H9 (cell line): ENCODE measurements at regions not wholly inside any gene's neighbourhood (a gene's known extent, or its start where the extent isn't known, plus 50 kb on each side); places are given as distances from the start of the nearest gene placed in this dataset.

ENCODE experiments used
- DNase-seq: peaks from one replicate; pipeline ENCODE4 v3.0.0-alpha.2; 2017
- H2AFZ ChIP-seq: one replicate; pipeline ENCODE4 v1.6.1; 2013; ENCODE audit warnings: mild to moderate bottlenecking, low read length, control low read depth, moderate library complexity
- H2AK5ac ChIP-seq: 2 replicates; pipeline ENCODE4 v1.6.1; 2013; ENCODE audit warnings: low read length, control low read depth, mixed read lengths; ENCODE audit not compliant: insufficient read length
- H2BK120ac ChIP-seq: one replicate; pipeline ENCODE4 v1.6.1; 2013; ENCODE audit warnings: low read depth, mild to moderate bottlenecking, low read length, control low read depth, inconsistent platforms; ENCODE audit not compliant: poor library complexity, severe bottlenecking
- H2BK12ac ChIP-seq: 2 replicates; pipeline ENCODE4 v1.6.1; 2013; ENCODE audit warnings: low read length, control low read depth, mixed read lengths, low read depth; ENCODE audit not compliant: insufficient read length
- H2BK15ac ChIP-seq: 2 replicates; pipeline ENCODE4 v1.6.1; 2013; ENCODE audit warnings: low read depth, low read length, control low read depth
- H2BK20ac ChIP-seq: one replicate; pipeline ENCODE4 v1.6.1; 2013; ENCODE audit warnings: low read depth, mild to moderate bottlenecking, low read length, control low read depth, inconsistent platforms; ENCODE audit not compliant: poor library complexity, severe bottlenecking
- H2BK5ac ChIP-seq: 2 replicates; pipeline ENCODE4 v1.6.1; 2013; ENCODE audit warnings: low read length, control low read depth, mixed read lengths; ENCODE audit not compliant: insufficient read length
- H3K14ac ChIP-seq: 2 replicates; pipeline ENCODE4 v1.6.1; 2013; ENCODE audit warnings: low read length, control low read depth; ENCODE audit not compliant: insufficient read depth
- H3K18ac ChIP-seq: 2 replicates; pipeline ENCODE4 v1.6.1; 2013; ENCODE audit warnings: low read depth, mild to moderate bottlenecking, mixed read lengths, low read length, control low read depth; ENCODE audit not compliant: insufficient read length
- H3K23ac ChIP-seq: 2 replicates; pipeline ENCODE4 v1.6.1; 2013; ENCODE audit warnings: low read length, control low read depth, mixed read lengths, low read depth; ENCODE audit not compliant: insufficient read length
- H3K23me2 ChIP-seq: 2 replicates; pipeline ENCODE4 v1.6.1; 2013; ENCODE audit warnings: low read depth, mild to moderate bottlenecking, mixed read lengths, low read length, control low read depth; ENCODE audit not compliant: insufficient read length, poor library complexity, severe bottlenecking
- H3K27ac ChIP-seq: 2 replicates; pipeline ENCODE4 v1.5.1; 2013; ENCODE audit warnings: low read length, control low read depth, mixed read lengths, low read depth; ENCODE audit not compliant: insufficient read length
- H3K27me3 ChIP-seq: 2 replicates; pipeline ENCODE4 v1.6.1; 2013; ENCODE audit warnings: low read length, control low read depth, inconsistent platforms; ENCODE audit not compliant: insufficient read depth
- H3K4ac ChIP-seq: 2 replicates; pipeline ENCODE4 v1.6.1; 2013; ENCODE audit warnings: low read depth, mild to moderate bottlenecking, control low read depth, inconsistent platforms, low read length, moderate library complexity
- H3K4me1 ChIP-seq: 2 replicates; pipeline ENCODE4 v1.6.1; 2013; ENCODE audit warnings: low read length, control low read depth, inconsistent platforms; ENCODE audit not compliant: insufficient read depth
- H3K4me2 ChIP-seq: 2 replicates; pipeline ENCODE4 v1.6.1; 2013; ENCODE audit warnings: low read length, control low read depth, mixed read lengths; ENCODE audit not compliant: insufficient read length, insufficient read depth
- H3K56ac ChIP-seq: 2 replicates; pipeline ENCODE4 v1.6.1; 2013; ENCODE audit warnings: low read depth, mild to moderate bottlenecking, mixed read lengths, low read length, control low read depth; ENCODE audit not compliant: insufficient read length
- H3K79me1 ChIP-seq: 2 replicates; pipeline ENCODE4 v1.6.1; 2013; ENCODE audit warnings: low read depth, mild to moderate bottlenecking, moderate library complexity, low read length, control low read depth, inconsistent platforms; ENCODE audit not compliant: insufficient read depth, poor library complexity, severe bottlenecking
- H3K79me2 ChIP-seq: 2 replicates; pipeline ENCODE4 v1.6.1; 2013; ENCODE audit warnings: low read length, control low read depth, inconsistent platforms; ENCODE audit not compliant: insufficient read depth
- H3K9ac ChIP-seq: 2 replicates; pipeline ENCODE4 v1.6.1; 2013; ENCODE audit warnings: low read length, control low read depth, mixed read lengths; ENCODE audit not compliant: insufficient read length; ENCODE audit errors: extremely low read depth
- H3K9me3 ChIP-seq: one replicate; pipeline ENCODE4 v1.6.1; 2013; ENCODE audit warnings: low read depth, low read length, inconsistent platforms; ENCODE audit not compliant: control insufficient read depth
- H3T11ph ChIP-seq: one replicate; pipeline ENCODE4 v1.6.1; 2013; ENCODE audit warnings: mild to moderate bottlenecking, low read length, control low read depth, inconsistent platforms
- H4K20me1 ChIP-seq: one replicate; pipeline ENCODE4 v1.6.1; 2013; ENCODE audit not compliant: control insufficient read depth, insufficient read length, insufficient read depth
- H4K5ac ChIP-seq: 2 replicates; pipeline ENCODE4 v1.6.1; 2013; ENCODE audit warnings: low read depth, mild to moderate bottlenecking, mixed read lengths, low read length, control low read depth; ENCODE audit not compliant: insufficient read length
- H4K8ac ChIP-seq: replicated peaks from 2 replicates; pipeline ENCODE4 v1.6.1; 2013; ENCODE audit warnings: low read length, control low read depth, mixed read lengths, low read depth; ENCODE audit not compliant: insufficient read length
- H4K91ac ChIP-seq: 2 replicates; pipeline ENCODE4 v1.6.1; 2013; ENCODE audit warnings: low read depth, mild to moderate bottlenecking, moderate library complexity, mixed read lengths, low read length, control low read depth; ENCODE audit not compliant: insufficient read length
- H3K27ac Mint-ChIP-seq, 3 experiments: 2 replicates in 2 of 3; 3 replicates in 1 of 3; pipeline ENCODE4 v1.8.0; 2020 to 2021; ENCODE audit warnings: mixed read lengths in 3 of 3, mild to moderate bottlenecking in 1 of 3, moderate library complexity in 1 of 3
- H3K27me3 Mint-ChIP-seq: 2 replicates; pipeline ENCODE4 v1.8.0; 2021; ENCODE audit warnings: low read depth, mild to moderate bottlenecking, moderate library complexity, mixed read lengths
- H3K36me3 Mint-ChIP-seq, 3 experiments: 2 replicates in 2 of 3; 3 replicates in 1 of 3; pipeline ENCODE4 v1.8.0; 2020 to 2021; ENCODE audit warnings: low read depth in 3 of 3, mixed read lengths in 3 of 3; ENCODE audit not compliant: insufficient read depth in 1 of 3
- H3K4me1 Mint-ChIP-seq, 2 experiments: 2 replicates each; pipeline ENCODE4 v1.8.0; 2020; ENCODE audit warnings: mixed read lengths in 2 of 2
- H3K4me3 Mint-ChIP-seq, 2 experiments: 2 replicates in 1 of 2; 3 replicates in 1 of 2; pipeline ENCODE4 v1.8.0; 2020 to 2021; ENCODE audit warnings: mild to moderate bottlenecking in 2 of 2, mixed read lengths in 2 of 2, moderate library complexity in 1 of 2
- H3K9me3 Mint-ChIP-seq, 2 experiments: 2 replicates in 1 of 2; 3 replicates in 1 of 2; pipeline ENCODE4 v1.8.0; 2020; ENCODE audit warnings: mild to moderate bottlenecking in 2 of 2, mixed read lengths in 2 of 2, moderate library complexity in 1 of 2
- CTCF ChIP-seq: fragments of 200-600 bp; sonication (generic); conservative IDR thresholded peaks from 3 replicates; pipeline ENCODE4 v1.8.0; 2021; ENCODE audit warnings: antibody characterized with exemption, mild to moderate bottlenecking
- WGBS: extraction: QIAGEN DNeasy Blood & Tissue Kit; methylation state at CpG from one replicate; pipeline ENCODE4 v1.1.7; 2013; ENCODE audit warnings: missing lambda C conversion rate, low lambda C conversion rate, mixed read lengths; ENCODE audit not compliant: insufficient read length; ENCODE audit errors: extremely low coverage; 5-methylcytosine and 5-hydroxymethylcytosine counted together

GRCh38 chr12:76704693-76705092 is 59.2 kb upstream of the ZDHHC17 start:
- Histone ChIP-seq H3K14ac (no peak overlapping the region), H4K20me1 (no peaks in the 10 kb centered on the region), H2BK120ac (no peak overlapping the region), H3K23me2 (no peaks in the 10 kb centered on the region), H4K8ac (no peak overlapping the region), H2AFZ (no peak overlapping the region), H3K9ac (no peak overlapping the region), H3K27ac (no peak overlapping the region), H3K9me3 (no peaks in the 10 kb centered on the region), H3K4ac (no peak overlapping the region), H3K27me3 (no peaks in the 10 kb centered on the region), H2BK20ac (no peak overlapping the region), H3K4me2 (no peak overlapping the region), H3K79me1 (no peaks in the 10 kb centered on the region), H3K56ac (no peak overlapping the region), H4K5ac (no peak overlapping the region), H3K4me1 (no peaks in the 10 kb centered on the region), H2BK15ac (no peak overlapping the region), H2BK12ac (no peak overlapping the region), H2BK5ac (no peak overlapping the region), H4K91ac (no peak overlapping the region), H2AK5ac (no peak overlapping the region), H3T11ph (no peak overlapping the region), H3K18ac (no peak overlapping the region), H3K79me2 (no peaks in the 10 kb centered on the region), H3K23ac (no peak overlapping the region)
- Mint-ChIP-seq H3K27ac (no peak overlapping the region), H3K36me3 (no peaks in the 10 kb centered on the region), H3K9me3 (no peaks in the 10 kb centered on the region), H3K4me3 (no peak overlapping the region), H3K27me3 (no peaks in the 10 kb centered on the region), H3K4me1 (peaks cover 5 to 14% of the 10 kb centered on the region in 2 experiments; a peak in 3 of 4 replicates)
- WGBS, result no CpG with 5 or more reads among the region's 2 CpGs
- no peak for DNase-seq
- no peak for TF ChIP-seq CTCF
